GM19238 (cell line): ENCODE measurements at regions not wholly inside any gene's neighbourhood (a gene's known extent, or its start where the extent isn't known, plus 50 kb on each side); places are given as distances from the start of the nearest gene placed in this dataset.

Source experiments
- DNase-seq: peaks from one replicate; pipeline ENCODE4 v3.0.0; 2011; ENCODE audit warnings: low spot score; ENCODE audit not compliant: insufficient read length

GRCh38 chr5:35478856-35479682 is 138.6 kb upstream of the SPEF2 start:
- no peak for DNase-seq

DNA sequence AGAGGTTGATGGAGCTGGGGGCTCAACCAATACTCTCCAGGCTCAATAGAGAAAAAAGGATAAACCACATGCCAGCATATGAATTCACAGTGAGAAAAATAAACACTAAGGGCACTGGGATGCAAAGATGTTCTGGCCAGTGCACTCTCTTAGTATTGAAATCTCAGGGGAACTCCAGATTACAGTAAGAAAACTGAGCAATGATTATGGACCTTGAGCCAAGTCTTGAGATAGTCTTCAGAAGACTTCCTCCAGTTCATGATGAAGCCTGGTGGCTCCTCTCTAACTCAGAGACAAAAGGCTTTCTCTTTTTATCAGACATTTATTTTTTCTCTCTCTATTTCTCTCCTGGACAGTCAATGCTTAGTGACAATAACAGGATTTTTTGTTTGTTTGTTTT is 139.8 kb upstream of the SPEF2 start:
- no peak for DNase-seq

DNA sequence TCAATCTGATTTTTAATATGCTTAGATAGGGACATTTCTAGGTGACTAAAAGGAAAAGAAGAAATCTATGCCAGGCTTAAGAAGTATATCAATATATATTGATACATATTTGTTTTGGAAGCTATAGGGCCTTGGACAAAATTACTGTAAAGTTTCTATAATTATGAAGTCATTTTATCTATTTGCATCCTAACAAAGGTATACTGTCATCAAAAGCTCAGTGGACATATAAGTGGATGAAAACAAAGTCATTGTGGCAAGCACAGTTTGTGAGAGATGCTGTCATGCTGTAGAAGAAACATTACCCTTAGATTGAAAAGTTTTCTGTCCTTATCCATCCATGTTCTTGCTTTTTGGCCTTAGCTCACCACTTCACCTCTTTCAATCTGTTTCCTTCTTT is 140.3 kb upstream of the SPEF2 start:
- DNase-seq, result no peak

DNA sequence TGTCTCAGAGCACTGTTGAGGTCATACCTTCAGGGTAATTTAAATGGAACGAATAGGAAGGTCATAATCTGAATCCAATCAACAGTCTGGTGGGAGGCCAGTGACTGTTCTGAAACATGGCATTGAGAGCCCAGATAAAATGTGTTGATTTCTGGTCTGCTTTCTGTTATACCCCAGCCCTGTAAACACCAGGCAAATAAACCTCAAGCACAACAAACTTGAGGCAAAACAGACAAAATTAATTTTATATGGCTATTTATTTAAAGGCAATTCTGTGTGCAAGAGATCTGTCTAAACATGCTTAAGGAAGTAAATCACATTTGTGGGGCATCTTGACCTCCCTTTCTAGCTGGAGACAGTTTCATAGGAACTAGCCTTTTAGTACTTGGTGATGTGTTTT is 140.9 kb upstream of the SPEF2 start:
- DNase-seq, result no peak

DNA sequence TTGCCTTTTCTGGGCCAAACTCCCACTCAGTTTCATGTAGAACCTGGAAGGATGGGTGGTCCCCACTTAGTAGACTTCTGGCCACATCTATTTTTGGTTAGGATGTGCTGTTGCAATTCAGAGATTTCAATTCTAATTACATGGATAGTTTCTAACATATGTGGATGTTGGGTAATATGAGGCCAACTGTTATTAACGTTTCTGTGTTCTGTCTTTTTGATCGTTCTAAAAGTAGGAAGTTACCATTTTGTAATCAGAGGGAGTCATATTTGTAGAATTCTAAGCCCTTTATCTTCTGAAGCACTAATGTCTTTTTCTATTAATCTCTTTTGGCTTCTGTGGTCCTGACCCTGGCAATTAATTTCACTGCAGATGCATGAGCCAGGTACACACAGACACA is 141.6 kb upstream of the SPEF2 start:
- no peak for DNase-seq

DNA sequence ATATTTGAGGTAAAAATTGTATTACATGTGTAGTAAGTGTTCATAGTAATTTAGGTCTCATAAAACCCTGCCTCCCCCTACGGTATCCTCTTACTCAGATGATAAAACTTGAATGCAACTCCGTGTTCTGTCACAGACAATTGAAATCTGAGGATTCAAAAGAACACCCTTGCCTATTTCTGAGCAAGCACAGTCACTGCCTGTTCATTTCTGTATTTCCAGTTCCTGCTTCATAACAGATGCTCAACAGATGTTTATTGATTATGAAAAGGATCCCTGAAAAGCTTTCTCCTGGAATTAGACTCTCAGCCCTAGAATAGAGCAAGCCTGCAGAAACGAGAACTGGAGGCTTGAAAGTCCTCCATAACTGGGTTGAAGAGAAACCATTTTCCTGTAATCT is 144.1 kb upstream of the SPEF2 start:
- no peak for DNase-seq

DNA sequence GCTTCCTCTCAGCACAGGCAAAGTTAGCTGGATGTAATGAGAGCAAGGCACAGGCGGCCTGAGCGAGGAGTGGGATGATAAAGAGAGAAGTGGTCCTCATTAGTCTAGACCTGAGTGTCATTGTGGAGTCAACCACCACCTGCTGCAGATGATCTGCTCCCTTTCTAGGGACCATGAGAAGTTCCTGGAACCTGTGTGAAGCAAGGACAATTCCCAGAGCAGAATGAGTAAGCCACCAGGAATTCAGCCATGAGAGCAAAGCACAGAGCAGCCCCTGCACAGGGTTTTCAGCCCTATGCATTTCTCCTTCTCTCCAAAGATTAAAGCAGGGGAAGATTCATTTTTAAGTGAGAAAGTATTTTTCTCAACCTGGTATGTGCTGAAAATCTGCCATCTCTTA is 146.8 kb upstream of the SPEF2 start:
- no peak for DNase-seq

DNA sequence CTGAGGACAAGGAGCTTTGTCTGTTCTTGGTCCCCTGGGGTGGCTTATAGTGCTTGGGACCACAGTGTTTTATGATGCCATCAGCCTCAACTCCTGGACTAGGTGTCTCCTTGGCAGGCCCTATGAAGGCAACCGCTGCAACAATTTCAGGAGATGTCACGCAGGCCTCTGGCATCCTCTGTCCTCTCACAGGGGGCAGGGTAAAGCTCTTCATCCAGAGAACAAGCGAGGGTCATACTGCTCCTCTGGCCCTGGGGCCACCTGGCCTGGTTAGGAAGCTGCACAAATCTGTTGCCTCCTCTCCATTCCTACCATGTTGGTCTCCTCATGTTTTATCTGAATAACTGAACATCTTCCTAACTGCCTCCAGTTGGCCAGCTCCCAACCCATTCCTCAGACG is 148.9 kb upstream of the SPEF2 start:
- DNase-seq, result no peak

- DNase-seq, result no peak
Measured at GRCh38 chr5:35466746-35467145, 150.9 kb upstream of the SPEF2 start.

GRCh38 chr5:35464757-35465156 is 152.9 kb upstream of the SPEF2 start:
- DNase-seq, result no peak

GRCh38 chr5:35461530-35461929 is 156.1 kb upstream of the SPEF2 start:
- no peak for DNase-seq

DNA sequence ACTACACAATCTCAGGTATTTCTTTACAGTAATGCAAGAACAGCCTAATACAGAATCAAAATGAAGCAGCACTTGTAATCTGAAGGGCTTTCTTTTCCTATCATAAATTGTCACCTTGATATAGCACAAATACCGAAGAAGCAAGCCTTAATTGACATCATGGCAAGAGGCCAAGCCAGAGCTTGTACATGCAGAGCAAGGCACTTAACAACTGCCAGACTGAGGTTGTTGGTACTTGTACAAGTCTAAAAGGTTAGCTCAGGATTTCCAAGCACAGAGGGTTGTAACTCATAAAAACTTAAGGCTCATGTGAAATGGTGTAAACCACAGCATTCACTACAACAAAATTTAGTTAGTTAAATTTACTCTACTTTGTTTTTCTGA is 158.8 kb upstream of the SPEF2 start:
- DNase-seq, result no peak

GRCh38 chr5:35457912-35458823 is 159.5 kb upstream of the SPEF2 start:
- DNase-seq, result no peak

DNA sequence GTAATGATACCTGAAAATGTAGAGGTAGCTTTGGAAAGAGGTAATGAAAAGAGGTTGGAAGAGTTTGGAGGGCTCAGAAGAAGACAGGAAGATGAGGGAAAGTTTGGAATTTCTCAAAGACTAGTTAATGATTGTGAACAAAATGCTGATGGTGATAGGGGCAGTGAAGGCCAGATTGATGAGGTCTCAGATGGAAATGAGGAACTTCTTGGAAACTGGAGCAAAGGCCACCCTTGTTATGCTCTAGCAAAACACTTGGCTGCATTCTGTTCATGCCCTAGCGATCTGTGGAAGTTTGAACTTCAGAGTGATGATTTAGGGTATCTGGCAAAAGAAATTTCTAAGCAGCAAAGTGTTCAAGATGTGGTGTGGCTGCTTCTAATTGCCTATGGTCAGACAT is 161.2 kb upstream of the SPEF2 start:
- no peak for DNase-seq

- no peak for DNase-seq
Measured at GRCh38 chr5:35454011-35454525, 163.6 kb upstream of the SPEF2 start.

DNA sequence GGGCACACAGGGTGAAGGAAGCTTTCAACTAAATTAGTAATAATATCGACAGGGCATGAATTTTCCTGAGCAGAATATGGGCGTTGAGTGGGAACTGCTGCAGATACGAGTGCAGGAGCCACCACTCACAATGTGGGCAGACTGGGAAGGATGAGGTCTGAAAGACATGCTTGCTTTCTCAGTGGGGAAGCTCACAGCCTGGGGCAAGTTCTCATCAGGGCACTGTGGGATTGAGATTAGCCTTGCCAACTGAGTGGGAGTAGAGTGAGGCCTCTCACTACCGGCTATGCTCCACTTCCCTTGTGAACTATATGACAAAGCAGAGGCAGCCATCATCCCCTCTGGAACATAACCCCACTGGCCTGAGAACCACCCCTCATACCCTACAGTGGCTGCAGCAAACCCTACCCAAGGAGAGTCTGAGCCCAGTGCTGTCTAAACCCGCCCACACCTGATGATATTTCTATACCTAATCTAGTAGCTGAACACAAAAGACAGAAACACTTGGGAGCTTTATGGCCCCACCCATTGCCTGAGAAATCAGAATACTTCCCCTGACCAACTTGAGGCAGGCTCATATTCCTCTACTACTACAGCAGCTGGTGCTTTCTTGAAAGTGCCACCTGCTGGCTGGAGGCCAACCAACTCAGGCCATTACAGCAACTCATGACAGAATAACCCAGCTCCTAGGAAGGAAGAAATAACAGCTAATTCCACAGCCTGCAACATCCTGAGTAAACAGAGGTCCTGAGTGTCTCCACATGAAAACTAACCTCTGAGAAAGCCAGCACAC is 173.7 kb upstream of the SPEF2 start:
- no peak for DNase-seq

DNA sequence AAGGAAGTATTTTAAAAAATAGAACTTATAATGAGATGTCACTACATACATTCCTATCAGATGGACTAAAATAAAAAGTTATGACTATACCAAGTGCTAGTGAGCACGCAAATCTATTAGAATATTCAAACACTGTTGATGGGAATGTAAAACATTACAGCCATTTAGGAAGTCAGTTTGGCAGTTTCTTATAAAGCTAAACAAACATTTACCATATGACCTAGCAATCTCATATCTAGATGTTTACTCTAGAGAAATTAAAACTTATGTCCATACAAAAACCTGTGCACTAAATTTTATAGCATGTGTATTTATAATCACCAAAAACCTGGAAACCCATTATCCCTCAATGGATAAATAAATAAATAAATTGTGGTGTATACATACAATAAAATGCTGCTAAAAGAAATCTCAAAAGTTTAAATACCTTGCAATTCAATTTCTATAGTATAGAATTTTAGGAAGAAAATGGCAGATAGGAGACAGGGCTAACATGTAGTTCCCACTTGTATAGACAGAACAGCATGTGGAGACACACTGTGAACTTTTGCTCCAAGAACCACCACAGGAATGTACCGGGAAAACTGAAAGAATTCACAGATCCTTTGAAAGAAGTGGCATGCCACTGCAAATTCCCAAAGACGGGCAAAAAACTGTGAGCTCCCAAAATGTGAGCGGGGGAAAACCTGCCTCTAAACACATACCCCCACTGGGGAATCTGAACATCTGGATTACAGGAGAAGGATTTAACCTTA is 174.6 kb upstream of the SPEF2 start:
- DNase-seq, result no peak

DNA sequence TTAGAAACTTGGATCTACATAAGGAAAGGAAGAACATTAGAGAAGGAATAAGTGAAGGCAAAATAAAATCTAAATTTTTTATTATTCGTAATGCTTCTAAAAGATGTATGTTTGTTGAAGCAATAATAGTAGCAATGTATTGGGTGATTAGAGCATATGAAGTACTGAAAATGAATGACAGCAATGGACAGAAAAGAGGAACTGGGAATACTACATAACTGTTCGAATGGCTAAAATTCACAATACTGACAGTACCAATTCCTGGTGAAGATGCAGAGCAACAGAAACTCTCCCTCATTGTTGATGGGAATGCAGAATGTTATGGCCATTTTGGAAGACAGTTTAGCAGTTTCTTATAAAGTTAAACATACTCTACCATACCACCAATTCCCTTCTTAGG is 177.3 kb upstream of the SPEF2 start:
- DNase-seq, result no peak

DNA sequence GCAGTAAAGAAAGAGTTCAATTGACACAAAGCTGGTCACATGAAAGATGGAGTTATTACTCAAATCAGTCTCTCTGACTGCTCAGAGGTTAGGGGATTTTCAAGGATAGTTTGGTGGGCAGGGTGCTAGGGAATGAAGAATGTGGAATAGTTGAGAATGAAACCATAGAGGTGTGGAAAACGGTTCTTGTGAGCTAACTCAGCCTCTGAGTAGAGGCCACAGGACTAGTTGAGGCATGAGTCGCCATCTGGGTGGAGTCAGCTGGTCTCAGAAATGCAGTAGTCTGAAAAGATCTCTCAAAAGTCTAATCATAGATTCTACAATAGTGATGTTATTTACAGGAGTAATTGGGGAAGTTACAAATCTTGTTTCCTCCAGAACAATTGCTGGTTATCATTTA is 178.9 kb upstream of the SPEF2 start:
- DNase-seq, result no peak

GRCh38 chr5:35438288-35438687 is 179.4 kb upstream of the SPEF2 start:
- no peak for DNase-seq
